Activated CD4-positive, alpha-beta T cell treated with anti-CD3 and anti-CD28 coated beads, Interleukin-2, amount 10 ng/mL, durations not matched to agents 7 days and 5 days (primary cell): ENCODE measurements at regions not wholly inside any gene's neighbourhood (a gene's known extent, or its start where the extent isn't known, plus 50 kb on each side); places are given as distances from the start of the nearest gene placed in this dataset.
"Not testable (repeated sequence)": the region's sequence is repeated elsewhere in the genome, so short reads cannot be mapped to it uniquely, and the experiment has no call there.

ENCODE experiments used
- CTCF ChIA-PET: fragments of 350-600 bp; sonication (Branson Sonifier 250); formaldehyde crosslinking; loops from one replicate; lab custom pipeline; 2021; ENCODE audit warnings: antibody characterized with exemption; lab: Charles Lee
- POLR2A ChIA-PET: fragments of 350-600 bp; sonication (Branson Sonifier 250); formaldehyde crosslinking; loops from one replicate; lab custom pipeline; 2021; ENCODE audit warnings: antibody characterized with exemption; lab: Charles Lee
- DNase-seq: peaks from one replicate; pipeline ENCODE4 v3.0.0-alpha.2; 2020
- H3K27ac Mint-ChIP-seq: one replicate; pipeline ENCODE4 v1.8.0; 2021; ENCODE audit warnings: mild to moderate bottlenecking, moderate library complexity, mixed read lengths
- H3K27me3 Mint-ChIP-seq: one replicate; pipeline ENCODE4 v1.8.0; 2021; ENCODE audit warnings: mixed read lengths
- H3K36me3 Mint-ChIP-seq: one replicate; pipeline ENCODE4 v1.8.0; 2021; ENCODE audit warnings: low read depth, mixed read lengths
- H3K4me1 Mint-ChIP-seq: one replicate; pipeline ENCODE4 v1.8.0; 2021; ENCODE audit warnings: mixed read lengths
- H3K4me3 Mint-ChIP-seq: one replicate; pipeline ENCODE4 v1.8.0; 2021; ENCODE audit warnings: mild to moderate bottlenecking, moderate library complexity, mixed read lengths
- H3K9me3 Mint-ChIP-seq: one replicate; pipeline ENCODE4 v1.8.0; 2021; ENCODE audit warnings: mixed read lengths

DNA sequence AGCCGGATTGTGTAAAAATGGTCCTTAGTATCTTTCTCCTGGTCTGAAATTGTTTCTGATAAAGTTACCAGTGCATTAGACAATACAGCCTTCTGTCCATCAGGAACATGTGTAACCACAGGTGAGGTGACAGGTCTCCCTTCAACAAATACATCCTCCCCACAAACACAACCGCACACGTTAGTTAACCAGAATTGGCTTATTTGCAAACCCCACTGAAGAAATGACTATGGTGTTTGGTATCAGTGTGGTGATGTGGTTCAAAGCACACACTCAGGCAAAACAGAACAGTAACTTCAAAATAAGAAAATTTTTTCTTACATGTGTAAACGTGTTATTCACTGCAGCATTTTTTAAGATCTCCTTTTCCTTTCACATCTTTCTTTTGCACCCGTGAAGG, 517.2 kb upstream of the NR5A2 start:
- H3K4me3 Mint-ChIP-seq, result no peak overlapping the region
- ChIA-PET CTCF (no interaction called here), POLR2A (no interaction called here)
- no peak for DNase-seq
- no peaks in the 10 kb centered on the region for H3K9me3 Mint-ChIP-seq
- peaks cover 17% of the 10 kb centered on the region for H3K27me3 Mint-ChIP-seq
- no peaks in the 10 kb centered on the region for H3K36me3 Mint-ChIP-seq
- H3K4me1 Mint-ChIP-seq, result no peaks in the 10 kb centered on the region
- no peak overlapping the region for H3K27ac Mint-ChIP-seq

DNA sequence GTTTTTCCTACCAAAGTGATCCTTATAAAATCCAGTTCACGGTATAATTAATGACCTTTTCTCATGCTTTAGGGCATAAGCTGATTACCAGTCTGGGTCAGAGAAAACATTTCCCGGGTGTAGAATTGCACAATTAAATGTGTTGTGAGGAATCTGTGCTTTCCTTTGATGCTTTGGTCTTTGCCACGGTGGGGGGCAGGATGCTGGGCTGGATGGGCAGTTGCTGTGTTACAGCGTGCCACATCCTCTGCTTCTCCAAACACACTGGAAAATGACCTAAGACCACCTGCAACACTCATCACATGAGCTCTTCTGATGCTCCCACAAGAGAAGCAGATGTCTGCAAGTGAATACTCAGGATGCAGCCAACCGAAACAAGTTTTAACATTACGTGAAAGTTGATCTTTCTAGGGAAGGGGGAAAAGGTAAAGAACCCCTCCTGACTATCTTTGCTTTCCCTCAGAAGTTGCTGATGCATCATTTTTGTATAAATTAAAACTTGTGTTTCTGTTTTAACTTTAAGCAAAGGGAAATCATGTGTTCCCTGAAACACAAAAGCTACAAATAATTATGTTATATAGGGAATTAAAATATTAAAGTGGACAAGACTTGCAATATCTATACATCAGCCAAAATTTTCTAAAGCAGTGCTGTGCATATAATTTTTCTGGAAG, 515.3 kb upstream of the NR5A2 start:
- DNase-seq, result no peak
- H3K27me3 Mint-ChIP-seq, result peaks cover 12% of the 10 kb centered on the region
- POLR2A ChIA-PET, result no interaction called here
- H3K4me3 Mint-ChIP-seq, result no peak overlapping the region
- no peaks in the 10 kb centered on the region for H3K36me3 Mint-ChIP-seq
- H3K27ac Mint-ChIP-seq, result no peak overlapping the region
- CTCF ChIA-PET, result no interaction called here
- H3K4me1 Mint-ChIP-seq, result no peaks in the 10 kb centered on the region
- H3K9me3 Mint-ChIP-seq, result no peaks in the 10 kb centered on the region

DNA sequence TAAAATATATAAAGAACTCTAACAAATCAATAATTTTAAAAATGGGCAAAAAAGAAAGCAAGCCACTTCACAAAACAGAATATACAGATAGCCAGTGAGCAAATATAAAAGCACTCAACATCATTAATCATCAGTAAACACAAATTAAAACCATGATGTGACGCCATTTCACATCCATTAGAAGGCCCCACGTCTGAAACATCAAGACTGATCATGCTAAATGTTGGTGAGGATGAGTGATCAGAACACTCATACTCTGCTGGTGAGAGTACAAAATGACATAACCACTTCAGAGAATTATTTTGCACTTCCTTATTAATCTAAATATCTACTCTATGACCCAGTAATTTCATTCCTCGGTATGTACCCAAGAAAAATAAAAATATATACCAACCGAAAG, 512.2 kb upstream of the NR5A2 start:
- Mint-ChIP-seq H3K4me3 (no peak overlapping the region), H3K27ac (no peak overlapping the region), H3K4me1 (no peaks in the 10 kb centered on the region), H3K27me3 (peaks cover 6% of the 10 kb centered on the region), H3K9me3 (no peaks in the 10 kb centered on the region), H3K36me3 (no peaks in the 10 kb centered on the region)
- ChIA-PET POLR2A (no interaction called here), CTCF (no interaction called here)
- no peak for DNase-seq

DNA sequence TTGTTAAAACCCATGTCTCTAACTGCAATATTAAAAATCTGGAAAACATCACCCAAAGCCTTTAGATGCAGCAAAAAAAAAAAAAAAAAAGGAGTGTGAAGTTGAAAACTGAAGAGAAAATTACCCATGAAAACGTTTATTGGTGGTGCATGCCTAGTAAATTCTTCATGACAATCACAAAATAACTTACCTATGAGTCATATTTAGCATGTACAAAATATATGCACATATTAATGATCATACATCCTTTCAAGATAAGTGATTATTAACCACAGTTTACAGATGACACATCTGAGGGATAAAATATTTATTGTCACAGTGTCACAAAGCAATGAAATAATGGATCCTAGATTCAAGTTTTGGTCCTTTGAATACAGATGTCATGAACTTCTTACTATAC, 505.2 kb upstream of the NR5A2 start:
- Mint-ChIP-seq H3K27ac (no peak overlapping the region), H3K4me3 (no peak overlapping the region), H3K4me1 (no peaks in the 10 kb centered on the region), H3K27me3 (no peaks in the 10 kb centered on the region), H3K36me3 (no peaks in the 10 kb centered on the region), H3K9me3 (no peaks in the 10 kb centered on the region)
- ChIA-PET POLR2A (no interaction called here), CTCF (no interaction called here)
- no peak for DNase-seq

DNA sequence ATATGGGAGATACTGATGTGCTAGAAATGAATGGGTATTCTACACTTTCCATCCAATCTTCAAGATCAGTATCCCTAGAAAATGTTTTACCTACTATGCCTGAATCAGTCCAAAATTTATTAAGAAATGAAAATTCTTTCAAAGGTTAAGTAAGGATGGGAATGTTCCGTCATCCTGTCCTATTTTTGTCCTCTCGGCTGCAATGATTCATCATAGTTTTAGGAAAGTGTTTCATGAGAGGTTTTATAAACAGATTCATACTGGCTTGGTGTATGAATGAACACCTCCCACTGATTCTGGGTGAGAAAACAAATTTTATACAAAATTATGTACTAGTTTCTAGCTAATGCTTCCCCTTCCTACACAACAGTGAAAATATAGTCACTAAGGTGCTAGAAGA, 504.6 kb upstream of the NR5A2 start:
- no peaks in the 10 kb centered on the region for H3K27me3 Mint-ChIP-seq
- H3K9me3 Mint-ChIP-seq, result no peaks in the 10 kb centered on the region
- ChIA-PET CTCF (no interaction called here), POLR2A (no interaction called here)
- no peak overlapping the region for H3K4me3 Mint-ChIP-seq
- no peaks in the 10 kb centered on the region for H3K36me3 Mint-ChIP-seq
- no peaks in the 10 kb centered on the region for H3K4me1 Mint-ChIP-seq
- no peak overlapping the region for H3K27ac Mint-ChIP-seq
- DNase-seq, result no peak

DNA sequence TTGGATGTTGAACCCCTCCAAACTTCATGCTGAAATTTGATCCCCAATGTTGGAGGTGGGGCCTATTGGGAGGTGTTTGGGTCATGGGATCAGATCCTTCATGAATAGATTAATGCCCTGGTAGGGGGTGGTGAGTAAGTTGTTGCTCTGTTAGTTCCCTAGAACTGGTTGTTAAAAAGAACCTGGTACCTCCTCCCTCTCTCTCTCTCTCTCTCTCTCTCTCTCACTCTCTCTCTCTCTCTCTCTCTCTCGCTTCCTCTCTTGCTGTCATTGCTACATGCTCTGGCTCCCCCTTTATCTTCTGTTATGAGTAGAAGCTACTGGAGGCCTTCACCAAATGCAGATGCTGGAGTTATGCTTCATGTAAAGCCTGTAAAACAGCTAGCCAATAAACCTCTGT, 498.2 kb upstream of the NR5A2 start:
- ChIA-PET POLR2A (no interaction called here), CTCF (no interaction called here)
- no peak overlapping the region for H3K4me3 Mint-ChIP-seq
- H3K9me3 Mint-ChIP-seq, result peaks cover 5% of the 10 kb centered on the region
- no peaks in the 10 kb centered on the region for H3K36me3 Mint-ChIP-seq
- no peaks in the 10 kb centered on the region for H3K27me3 Mint-ChIP-seq
- no peak for DNase-seq
- no peaks in the 10 kb centered on the region for H3K4me1 Mint-ChIP-seq
- H3K27ac Mint-ChIP-seq, result no peak overlapping the region

DNA sequence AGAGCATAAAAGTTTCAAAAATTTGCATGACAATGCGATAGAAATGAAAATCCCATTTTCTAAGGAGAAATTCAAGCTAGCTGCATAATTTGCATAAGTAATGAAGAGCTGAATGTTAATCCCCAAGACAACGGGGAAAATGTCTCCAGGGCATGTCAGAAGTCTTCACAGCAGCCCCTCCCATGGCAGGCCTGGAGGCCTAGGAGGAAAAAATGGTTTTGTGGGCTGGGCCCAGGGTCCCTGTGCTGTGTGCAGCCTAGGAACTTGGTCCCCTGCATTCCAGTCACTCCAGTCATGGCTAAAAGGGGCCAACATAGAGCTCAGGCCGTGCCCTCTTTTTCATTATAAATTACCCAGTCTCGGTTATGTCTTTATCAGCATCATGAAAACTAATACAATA, 494.1 kb upstream of the NR5A2 start:
- CTCF ChIA-PET, H3K4me3 Mint-ChIP-seq, H3K36me3 Mint-ChIP-seq, H3K4me1 Mint-ChIP-seq, H3K27ac Mint-ChIP-seq, POLR2A ChIA-PET, DNase-seq, H3K27me3 Mint-ChIP-seq: not testable (repeated sequence)
- H3K9me3 Mint-ChIP-seq, result peaks cover 15% of the 10 kb centered on the region

DNA sequence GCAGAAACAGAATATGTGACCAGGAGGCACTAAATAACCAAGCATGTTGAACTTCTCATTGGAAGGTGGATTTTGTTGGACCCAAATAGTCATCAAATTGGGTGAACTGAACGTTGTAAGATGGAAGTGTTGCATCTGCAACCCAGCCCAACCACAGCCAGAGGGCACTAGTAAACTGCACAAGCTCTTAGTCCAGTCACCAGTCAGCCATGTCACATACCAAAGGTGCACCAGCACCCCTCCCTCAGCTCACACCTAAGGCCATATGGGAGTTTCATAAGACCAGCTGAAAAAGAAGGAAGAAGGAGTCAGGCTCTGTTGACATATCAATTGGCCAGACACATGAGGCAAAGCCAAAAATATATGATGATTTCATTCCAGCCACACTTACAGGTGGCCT, 481.7 kb upstream of the NR5A2 start:
- H3K27ac Mint-ChIP-seq, result no peak overlapping the region
- POLR2A ChIA-PET, result no interaction called here

DNA sequence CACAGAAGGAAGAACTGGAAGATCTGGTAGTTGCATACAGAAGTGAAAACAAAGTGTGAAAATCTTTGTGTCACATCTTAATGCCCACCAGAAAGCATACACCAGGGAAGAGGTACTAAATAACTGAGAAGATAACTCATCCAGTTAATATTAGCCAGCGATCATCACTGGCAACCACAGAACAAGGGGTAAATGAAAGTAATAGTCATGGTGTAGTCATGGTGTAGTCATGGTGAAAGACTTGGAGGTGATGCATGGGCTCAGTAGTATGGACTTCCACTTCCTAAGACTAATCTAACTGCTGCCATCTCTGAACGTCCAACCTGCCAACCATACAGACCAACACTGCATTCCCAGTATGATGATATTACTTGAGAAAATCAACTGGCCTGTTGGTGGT, 481.2 kb upstream of the NR5A2 start:
- Mint-ChIP-seq H3K27me3 (no peaks in the 10 kb centered on the region), H3K27ac (no peak overlapping the region), H3K9me3 (no peaks in the 10 kb centered on the region), H3K4me3 (no peak overlapping the region), H3K36me3 (no peaks in the 10 kb centered on the region), H3K4me1 (no peaks in the 10 kb centered on the region)
- ChIA-PET POLR2A (no interaction called here), CTCF (no interaction called here)
- DNase-seq, result no peak

More for the DNA sequence above, 481.7 kb upstream of the NR5A2 start:
- Mint-ChIP-seq H3K36me3 (no peaks in the 10 kb centered on the region), H3K4me1 (no peaks in the 10 kb centered on the region), H3K9me3 (no peaks in the 10 kb centered on the region), H3K27me3 (no peaks in the 10 kb centered on the region), H3K4me3 (no peak overlapping the region)
- CTCF ChIA-PET, result interaction anchor here (0.6 kb wide), 1 partner anchor 97 kb away, joined by 5 read pairs; no protein-coding TSS in a partner anchor
- no peak for DNase-seq

DNA sequence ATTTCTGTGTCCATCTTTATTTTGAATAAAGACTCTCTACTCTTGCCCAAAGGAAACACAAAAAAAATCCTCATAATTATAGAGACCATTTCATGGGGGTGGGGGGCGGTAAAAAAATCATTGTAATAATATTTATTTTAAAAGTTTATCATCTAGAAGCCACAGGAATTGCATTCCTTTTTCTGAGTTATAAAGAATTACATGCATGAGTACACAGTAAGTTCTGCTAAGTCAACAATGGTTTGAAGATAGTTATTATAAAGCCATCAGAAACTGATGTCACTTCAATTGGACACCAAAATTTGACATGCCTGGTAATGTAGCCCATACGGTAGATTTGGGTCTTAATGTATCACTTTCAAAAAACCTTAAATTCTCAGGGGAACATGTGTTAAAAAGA, 478.1 kb upstream of the NR5A2 start:
- H3K4me3 Mint-ChIP-seq, result no peak overlapping the region
- H3K36me3 Mint-ChIP-seq, result no peaks in the 10 kb centered on the region
- no peaks in the 10 kb centered on the region for H3K4me1 Mint-ChIP-seq
- POLR2A ChIA-PET, result no interaction called here
- DNase-seq, result no peak
- H3K27me3 Mint-ChIP-seq, result peaks cover 4% of the 10 kb centered on the region
- CTCF ChIA-PET, result no interaction called here
- no peaks in the 10 kb centered on the region for H3K9me3 Mint-ChIP-seq
- H3K27ac Mint-ChIP-seq, result no peak overlapping the region

DNA sequence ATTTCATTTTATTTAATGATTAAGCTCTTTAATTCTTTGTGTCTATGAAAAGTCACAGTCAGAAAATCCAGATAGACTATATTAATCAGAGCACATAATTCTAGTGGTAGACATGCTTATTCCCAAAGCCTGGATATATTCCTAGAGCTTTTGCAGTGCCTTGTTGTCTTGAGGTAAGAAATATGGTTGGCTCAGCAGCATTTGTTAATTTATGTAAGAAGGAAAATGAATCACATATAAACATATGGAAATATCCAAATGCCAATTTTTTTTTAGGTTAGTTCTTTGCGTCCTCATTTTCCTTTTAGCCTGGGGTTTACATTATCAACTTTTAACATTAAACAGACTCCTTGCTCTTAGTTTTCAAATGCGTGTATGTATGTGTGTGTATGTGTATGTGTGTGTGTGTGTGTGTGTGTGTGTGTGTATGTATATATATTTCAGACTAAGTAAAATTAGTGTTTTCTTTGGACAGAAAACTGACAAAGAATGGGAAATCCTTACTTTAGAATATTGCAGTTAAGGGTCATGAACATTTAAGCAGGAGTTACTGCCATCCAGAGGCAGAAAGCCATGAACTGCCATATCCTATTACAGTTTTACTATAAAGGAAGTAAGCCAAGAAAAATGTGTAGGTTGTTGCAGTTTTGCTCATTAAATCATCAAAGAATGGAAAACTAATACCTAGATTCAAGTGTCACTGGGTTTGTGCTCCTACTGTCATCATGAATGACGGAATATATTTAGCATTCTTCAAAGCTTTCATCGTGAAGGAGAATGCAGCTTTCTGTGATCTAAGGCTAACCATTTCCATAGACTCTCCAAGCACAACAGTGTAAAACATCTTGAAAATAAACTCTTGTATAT, 477.1 kb upstream of the NR5A2 start:
- Mint-ChIP-seq H3K4me1 (no peaks in the 10 kb centered on the region), H3K9me3 (no peaks in the 10 kb centered on the region), H3K4me3 (no peak overlapping the region), H3K27me3 (peaks cover 4% of the 10 kb centered on the region), H3K27ac (no peak overlapping the region), H3K36me3 (no peaks in the 10 kb centered on the region)
- CTCF ChIA-PET, result no interaction called here
- DNase-seq, result no peak
- POLR2A ChIA-PET, result no interaction called here

DNA sequence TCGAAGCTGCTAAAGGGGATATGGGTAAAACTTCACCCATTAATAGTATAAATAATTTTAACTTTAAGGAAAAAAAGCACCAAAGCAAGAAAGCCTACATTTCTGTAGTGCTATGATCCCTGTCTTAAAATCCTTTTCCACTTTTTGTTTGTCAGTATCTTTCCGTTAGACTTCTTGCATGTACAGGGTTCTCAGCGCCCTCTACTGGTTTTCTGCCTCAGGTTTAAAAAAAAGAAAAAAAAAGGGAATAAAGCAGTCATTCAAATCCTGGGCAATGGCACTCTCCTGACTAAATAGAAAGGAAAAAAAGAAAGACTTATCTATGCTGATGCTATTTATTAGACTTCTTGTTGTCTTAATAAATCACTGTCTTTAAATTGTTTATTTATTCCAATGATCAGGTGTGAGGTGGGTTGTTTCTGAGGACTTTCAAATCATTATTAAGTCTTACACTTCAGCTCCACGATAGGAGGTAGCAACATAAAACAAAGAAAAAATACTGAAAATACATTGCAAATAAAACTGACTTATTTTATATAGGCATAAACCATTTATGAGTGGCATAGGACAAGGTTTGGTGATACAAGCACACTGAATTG, 475.4 kb upstream of the NR5A2 start:
- H3K36me3 Mint-ChIP-seq, result no peaks in the 10 kb centered on the region
- H3K4me1 Mint-ChIP-seq, result no peaks in the 10 kb centered on the region
- H3K27me3 Mint-ChIP-seq, result peaks cover 4% of the 10 kb centered on the region
- ChIA-PET CTCF (interaction anchor here (0.6 kb wide), 1 partner anchor 1181 kb away, joined by 3 read pairs; no protein-coding TSS in a partner anchor), POLR2A (no interaction called here)
- no peaks in the 10 kb centered on the region for H3K9me3 Mint-ChIP-seq
- H3K27ac Mint-ChIP-seq, result no peak overlapping the region
- H3K4me3 Mint-ChIP-seq, result no peak overlapping the region
- DNase-seq, result peak; percentile 50

DNA sequence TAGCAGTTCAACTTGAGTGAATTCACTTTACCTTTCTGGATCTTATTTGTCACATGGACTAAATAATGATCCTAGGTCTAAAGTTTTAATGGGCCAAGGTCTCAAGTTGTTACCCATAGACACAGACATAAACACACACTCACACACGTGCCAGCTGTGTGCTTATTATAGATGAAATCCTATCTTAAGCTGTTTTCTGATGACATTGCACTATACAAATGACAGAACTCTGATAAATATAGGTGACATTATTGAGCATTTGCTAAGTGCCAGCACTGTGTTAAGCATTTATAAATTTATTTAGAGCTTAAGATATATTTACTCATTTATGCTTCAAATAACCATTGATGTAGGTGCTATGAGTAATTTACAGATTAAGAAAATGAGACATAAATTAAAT, 474.4 kb upstream of the NR5A2 start:
- ChIA-PET CTCF (no interaction called here), POLR2A (no interaction called here)

More for the DNA sequence above, 474.4 kb upstream of the NR5A2 start:
- Mint-ChIP-seq H3K36me3 (no peaks in the 10 kb centered on the region), H3K4me1 (no peaks in the 10 kb centered on the region), H3K27me3 (peaks cover 4% of the 10 kb centered on the region), H3K27ac (no peak overlapping the region), H3K9me3 (no peaks in the 10 kb centered on the region), H3K4me3 (no peak overlapping the region)
- DNase-seq, result no peak
